ENCODE measurements at regions not wholly inside any gene's neighbourhood (a gene's known extent, or its start where the extent isn't known, plus 50 kb on each side); places are given as distances from the start of the nearest gene placed in this dataset.

- DNase-seq (ENCODE audit: low spot score) = peak; percentile 5
These were observed 71.3 kb upstream of the TOP1 start for GRCh38 chr20:40957265-40957760.

DNA sequence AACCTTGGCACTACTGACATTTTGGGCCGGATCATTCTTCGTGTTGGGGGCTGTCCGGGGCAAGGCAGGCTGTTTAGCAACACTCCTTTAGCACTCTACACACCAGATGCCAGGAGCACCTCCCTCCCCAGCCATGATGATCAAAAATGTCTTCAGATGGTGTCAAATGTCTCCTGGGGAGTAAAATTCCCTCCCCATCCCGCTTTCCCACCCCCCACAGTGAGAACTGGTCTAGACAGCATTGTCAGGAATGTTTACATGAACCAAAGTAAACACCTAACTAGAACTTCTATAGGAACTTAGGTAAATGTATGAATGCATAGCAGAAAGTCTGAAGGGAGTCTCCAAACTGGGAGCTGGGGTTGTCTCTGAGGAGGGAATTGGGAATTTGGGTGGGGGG lies 70.0 kb upstream of the TOP1 start:
- DNase-seq (ENCODE audit: low spot score) = no peak

DNA sequence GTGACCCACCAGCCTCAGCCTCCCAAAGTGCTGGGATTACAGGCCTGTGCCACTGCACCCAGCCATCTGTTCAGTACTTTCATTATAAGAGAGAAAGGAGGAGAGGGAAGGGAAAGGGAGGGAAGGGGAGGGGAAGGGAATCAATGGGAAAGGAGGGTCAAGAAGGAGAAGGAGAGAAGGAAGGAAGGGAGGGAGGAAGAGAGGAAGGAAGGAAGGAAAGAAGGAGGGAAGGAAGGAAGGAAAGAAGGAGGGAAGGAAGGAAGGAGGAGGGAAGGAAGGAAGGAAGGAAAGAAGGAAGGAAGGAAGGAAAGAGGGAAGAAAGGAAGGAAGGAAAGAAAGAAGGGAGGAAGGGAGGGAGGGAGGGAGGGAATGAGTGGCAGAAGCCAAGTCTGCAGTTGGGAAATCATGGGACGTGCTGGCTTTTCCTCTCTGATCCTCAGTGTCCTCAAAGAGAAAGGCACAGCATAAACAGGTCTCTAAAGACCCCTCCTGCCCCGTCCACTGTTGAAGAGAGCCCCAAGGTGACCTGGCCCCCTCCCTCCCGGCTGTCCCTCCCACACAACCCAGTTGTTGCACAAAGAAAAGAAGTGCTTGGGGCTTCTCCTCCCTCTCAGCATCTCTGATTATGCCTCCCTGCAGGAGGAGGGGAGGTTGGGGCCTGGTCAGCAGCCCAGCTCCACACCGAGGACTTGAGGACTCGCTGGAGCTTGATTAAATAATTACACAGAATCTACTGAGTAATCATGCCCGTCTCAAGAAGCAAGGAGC lies 69.1 kb upstream of the TOP1 start:
- no peak for DNase-seq (ENCODE audit: low spot score)

DNA sequence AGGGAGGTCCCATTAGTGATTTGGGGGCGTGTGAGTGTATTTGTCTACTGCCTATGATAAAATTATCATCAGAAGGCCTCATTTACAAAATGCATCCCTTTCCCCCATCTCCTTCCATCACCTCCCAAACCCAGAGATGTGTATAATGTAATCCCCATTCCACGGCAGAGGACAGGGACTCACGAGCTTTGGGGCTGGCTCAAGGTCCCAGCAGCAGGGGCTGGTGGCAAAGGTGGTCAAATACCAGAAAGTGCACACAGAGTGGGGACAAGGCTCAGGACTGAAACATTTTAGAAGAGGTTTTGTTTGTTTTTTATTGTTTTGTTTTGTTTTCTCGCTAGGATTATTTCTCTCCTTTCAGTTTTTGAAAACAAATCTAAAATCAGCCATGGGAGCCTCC lies 68.5 kb upstream of the TOP1 start:
- no peak for DNase-seq (ENCODE audit: low spot score)

- no peak for DNase-seq (ENCODE audit: low spot score)
These were observed 68.1 kb upstream of the TOP1 start for GRCh38 chr20:40960521-40960956.

- no peak for DNase-seq (ENCODE audit: low spot score)
These were observed 67.4 kb upstream of the TOP1 start for GRCh38 chr20:40961176-40961575.

- no peak for DNase-seq (ENCODE audit: low spot score)
These were observed 66.7 kb upstream of the TOP1 start for GRCh38 chr20:40961686-40962640.

- peak; percentile 76 for DNase-seq (ENCODE audit: low spot score)
These were observed 65.7 kb upstream of the TOP1 start for GRCh38 chr20:40962733-40963504.

- no peak for DNase-seq (ENCODE audit: low spot score)
These were observed 65.1 kb upstream of the TOP1 start for GRCh38 chr20:40963505-40963845.

DNA sequence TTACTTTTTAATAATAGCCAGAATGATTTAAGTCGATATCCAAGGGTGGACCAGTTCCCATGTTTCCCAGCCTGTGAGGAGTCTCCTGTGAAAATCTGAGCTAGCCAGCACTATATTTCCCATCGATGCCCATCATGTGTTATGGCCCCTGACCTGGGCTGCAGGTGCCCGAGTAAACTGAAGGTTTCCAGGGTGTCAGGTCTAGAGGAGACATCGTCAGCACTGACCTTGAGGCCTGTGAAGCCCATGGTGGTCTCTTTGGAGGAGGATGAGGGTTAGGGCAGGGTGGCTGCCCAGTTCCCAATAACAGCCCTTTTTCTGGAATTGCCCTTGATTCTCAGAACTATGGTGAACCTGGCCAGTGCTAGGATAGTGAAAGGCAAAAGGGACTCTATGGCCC lies 63.0 kb upstream of the TOP1 start:
- DNase-seq (ENCODE audit: low spot score) = no peak

DNA sequence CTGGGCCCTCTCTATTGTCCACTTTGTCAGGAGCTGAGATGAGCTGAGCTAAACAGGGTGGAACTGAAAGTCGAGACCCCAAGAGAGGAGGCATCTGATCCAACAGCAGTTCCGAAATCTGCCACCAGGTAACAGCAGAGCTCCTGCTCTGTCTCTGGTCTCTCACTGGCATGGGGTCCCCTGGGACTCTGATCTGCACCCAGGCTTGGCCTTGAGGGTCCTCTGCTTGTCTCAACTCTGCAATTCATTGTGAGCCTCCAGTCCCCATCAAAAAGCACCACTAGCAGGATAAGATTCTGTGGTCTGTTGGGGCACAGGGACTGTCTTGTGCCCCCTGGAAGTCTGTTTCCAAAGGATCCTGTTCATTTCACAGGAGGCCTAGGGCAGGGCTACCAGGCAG lies 62.5 kb upstream of the TOP1 start:
- no peak for DNase-seq (ENCODE audit: low spot score)

- DNase-seq (ENCODE audit: low spot score) = no peak
These were observed 62.0 kb upstream of the TOP1 start for GRCh38 chr20:40966516-40967185.

DNA sequence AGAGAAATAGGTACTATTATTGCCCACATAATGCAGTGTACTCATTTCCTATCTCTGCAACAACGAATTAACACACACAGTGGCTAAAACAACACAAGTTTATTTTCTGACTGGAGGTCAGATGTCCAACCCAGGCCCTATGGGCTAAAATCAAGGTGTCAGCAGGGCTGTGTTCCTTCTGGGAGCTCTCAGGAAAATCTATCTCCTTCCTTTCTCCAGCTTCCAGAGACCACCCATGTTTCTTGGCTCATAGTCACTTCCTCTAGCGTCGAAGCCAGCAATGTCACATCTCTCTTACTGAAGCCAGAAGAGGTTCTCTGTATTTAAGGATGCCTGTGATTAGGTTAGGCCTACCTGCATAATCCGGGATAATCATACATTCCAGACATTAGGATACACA lies 60.9 kb upstream of the TOP1 start:
- DNase-seq (ENCODE audit: low spot score) = no peak

DNA sequence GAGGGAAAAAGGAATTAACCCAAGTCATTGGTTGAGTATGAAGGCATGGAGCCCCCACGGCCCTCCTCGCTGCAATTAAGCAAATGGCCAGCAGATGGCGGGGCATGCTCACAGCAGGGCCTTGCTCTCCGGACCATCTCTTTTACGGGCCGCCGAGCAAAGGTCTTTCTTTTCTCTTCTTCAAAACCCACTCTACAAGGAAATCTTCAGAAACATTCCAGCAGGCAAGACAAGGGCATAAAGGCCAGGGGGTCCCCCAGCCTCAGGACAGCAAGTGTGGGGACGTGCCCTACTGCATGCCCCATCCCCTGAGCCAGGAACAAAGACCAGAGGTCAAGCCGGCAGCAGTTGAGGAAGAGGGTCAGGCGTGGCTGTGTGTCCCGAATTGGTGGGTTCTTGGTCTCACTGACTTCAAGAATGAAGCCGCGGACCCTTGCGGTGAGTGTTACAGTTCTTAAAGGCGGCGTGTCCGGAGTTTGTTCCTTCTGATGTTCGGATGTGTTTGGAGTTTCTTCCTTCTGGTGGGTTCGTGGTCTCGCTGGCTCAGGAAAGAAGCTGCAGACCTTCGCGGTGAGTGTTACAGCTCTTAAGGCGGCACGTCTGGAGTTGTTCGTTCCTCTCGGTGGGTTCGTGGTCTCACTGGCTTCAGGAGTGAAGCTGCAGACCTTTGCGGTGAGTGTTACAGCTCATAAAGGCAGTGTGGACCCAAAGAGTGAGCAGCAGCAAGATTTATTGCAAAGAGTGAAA lies 59.6 kb upstream of the TOP1 start:
- DNase-seq (ENCODE audit: low spot score) = peak; percentile 84

GRCh38 chr20:40970218-40970617 lies 58.4 kb upstream of the TOP1 start:
- no peak for DNase-seq (ENCODE audit: low spot score)

DNA sequence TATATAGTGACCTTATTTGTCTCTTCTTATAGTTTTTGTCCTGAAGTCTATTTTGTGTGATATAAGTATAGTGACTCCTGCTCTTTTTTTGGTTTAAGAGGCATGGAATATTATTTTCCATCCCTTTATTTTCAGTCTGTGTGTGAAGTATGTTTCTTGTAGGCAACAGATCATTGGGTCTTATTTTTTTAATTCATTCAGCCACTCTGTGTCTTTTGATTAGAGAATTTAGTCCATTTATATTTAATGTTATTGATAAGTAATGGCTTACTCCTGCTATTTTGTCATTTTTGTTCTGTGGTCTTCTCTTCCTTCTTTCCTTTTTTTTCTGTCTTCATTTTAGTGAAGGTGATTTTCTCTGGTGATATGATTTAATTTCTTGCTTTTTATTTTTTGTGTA lies 51.4 kb upstream of the TOP1 start:
- no peak for DNase-seq (ENCODE audit: low spot score)

DNA sequence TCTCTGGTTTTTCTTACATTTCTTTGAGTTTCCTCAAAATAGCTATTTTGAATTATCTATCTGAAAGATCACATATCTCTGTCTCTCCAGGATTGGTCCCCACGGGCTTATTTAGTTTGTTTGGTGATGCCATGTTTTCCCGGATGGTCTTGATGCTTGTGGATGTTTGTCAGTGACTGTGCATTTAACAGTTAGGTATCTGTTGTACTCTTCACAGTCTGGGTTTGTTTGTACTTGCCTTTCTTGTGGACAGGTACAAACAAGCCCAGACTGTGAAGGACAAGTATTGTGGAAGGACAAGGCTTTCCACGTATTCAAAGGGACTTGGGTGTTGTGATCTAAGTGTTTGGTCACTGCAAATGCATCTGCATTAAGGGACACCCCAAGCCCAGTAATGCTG lies 49.9 kb upstream of the TOP1 start:
- no peak for DNase-seq (ENCODE audit: low spot score)

All from mucosa of gallbladder (tissue), 1 donor.